ENCODE measurements at regions not wholly inside any gene's neighbourhood (a gene's known extent, or its start where the extent isn't known, plus 50 kb on each side); places are given as distances from the start of the nearest gene placed in this dataset.

GRCh38 chr4:177699365-177700213 is 257.4 kb upstream of the AGA start:
- no peak for DNase-seq

- no peak for DNase-seq
These were observed 264.7 kb upstream of the AGA start for GRCh38 chr4:177706916-177707315.

- no peak for DNase-seq
These were observed 271.2 kb upstream of the AGA start for GRCh38 chr4:177713454-177713853.

- DNase-seq, result no peak
These were observed 275.2 kb upstream of the AGA start for GRCh38 chr4:177717407-177717806.

- no peak for DNase-seq
These were observed 276.3 kb upstream of the AGA start for GRCh38 chr4:177718514-177718913.

GRCh38 chr4:177726111-177726510 is 283.9 kb upstream of the AGA start:
- DNase-seq, result no peak

- no peak for DNase-seq
These were observed 286.3 kb upstream of the AGA start for GRCh38 chr4:177728361-177729152.

GRCh38 chr4:177729681-177730080 is 287.4 kb upstream of the AGA start:
- DNase-seq, result no peak

- DNase-seq, result no peak
These were observed 295.2 kb upstream of the AGA start for GRCh38 chr4:177737387-177737940.

GRCh38 chr4:177740563-177740962 is 298.3 kb upstream of the AGA start:
- no peak for DNase-seq

- no peak for DNase-seq
These were observed 317.5 kb upstream of the AGA start for GRCh38 chr4:177759729-177760128.

- DNase-seq, result no peak
These were observed 319.5 kb upstream of the AGA start for GRCh38 chr4:177761692-177762091.

- no peak for DNase-seq
These were observed 326.9 kb upstream of the AGA start for GRCh38 chr4:177769155-177769554.

- DNase-seq, result no peak
These were observed 328.5 kb upstream of the AGA start for GRCh38 chr4:177770776-177771175.

GRCh38 chr4:177771645-177772044 is 329.4 kb upstream of the AGA start:
- no peak for DNase-seq

GRCh38 chr4:177778623-177779022 is 336.4 kb upstream of the AGA start:
- no peak for DNase-seq

GRCh38 chr4:177785000-177785399 is 342.8 kb upstream of the AGA start:
- DNase-seq, result no peak

GRCh38 chr4:177789610-177790009 is 347.4 kb upstream of the AGA start:
- DNase-seq, result no peak

- DNase-seq, result no peak
These were observed 349.0 kb upstream of the AGA start for GRCh38 chr4:177791188-177791587.

- no peak for DNase-seq
These were observed 354.6 kb upstream of the AGA start for GRCh38 chr4:177796841-177797240.

- no peak for DNase-seq
These were observed 355.9 kb upstream of the AGA start for GRCh38 chr4:177798161-177798560.

- peak in 1 of 3 experiments; percentile 58 for DNase-seq
These were observed 359.9 kb upstream of the AGA start for GRCh38 chr4:177802162-177802561.

GRCh38 chr4:177802661-177803060 is 360.4 kb upstream of the AGA start:
- no peak for DNase-seq

- no peak for DNase-seq
These were observed 360.9 kb upstream of the AGA start for GRCh38 chr4:177803151-177803550.
